ENCODE measurements at regions not wholly inside any gene's neighbourhood (a gene's known extent, or its start where the extent isn't known, plus 50 kb on each side); places are given as distances from the start of the nearest gene placed in this dataset.

GRCh38 chr16:80294172-80294571 is 246.6 kb upstream of the DYNLRB2 start:
- H3F3A ChIP-seq (ENCODE audit: low read depth), result no peaks in the 10 kb centered on the region
- H3K79me2 ChIP-seq (ENCODE audit: insufficient read depth, low read length), result no peaks in the 10 kb centered on the region
- no peaks in the 10 kb centered on the region for H3K4me1 ChIP-seq (ENCODE audit: insufficient read depth, low read length, poor library complexity, severe bottlenecking)
- H3K27me3 ChIP-seq (ENCODE audit: insufficient read depth, low read length, poor library complexity, severe bottlenecking), result no peaks in the 10 kb centered on the region
- no peak overlapping the region for H3K4me3 ChIP-seq (ENCODE audit: low read length, poor library complexity, severe bottlenecking)
- no peak overlapping the region for H3K9ac ChIP-seq (ENCODE audit: low read depth, low read length, poor library complexity, severe bottlenecking)
- H3K9me3 ChIP-seq (ENCODE audit: insufficient read depth, low read depth, low read length), result no peaks in the 10 kb centered on the region
- H3K36me3 ChIP-seq (ENCODE audit: insufficient read depth, low read length), result no peaks in the 10 kb centered on the region
- no peaks in the 10 kb centered on the region for H4K20me1 ChIP-seq (ENCODE audit: insufficient read depth, low read length, poor library complexity, severe bottlenecking)
- TF ChIP-seq EZH2phosphoT487 (IDR thresholded peaks at IDR 0.05; ENCODE audit: borderline replicate concordance), result no peak
- no peak for TF ChIP-seq CTCF (conservative IDR thresholded peaks at IDR 0.05; ENCODE audit: low read length)
- H3K9me2 ChIP-seq (replicated peaks; ENCODE audit: low read depth, low read length), result no peaks in the 10 kb centered on the region
- H3K4me2 ChIP-seq (ENCODE audit: low read depth, low read length, poor library complexity, severe bottlenecking), result no peak overlapping the region
- no peak overlapping the region for H2AFZ ChIP-seq (ENCODE audit: low read length)

GRCh38 chr16:80288616-80289015 is 252.2 kb upstream of the DYNLRB2 start:
- Histone ChIP-seq H3K27me3 (ENCODE audit: insufficient read depth, low read length, poor library complexity, severe bottlenecking) (no peaks in the 10 kb centered on the region), H3K79me2 (ENCODE audit: insufficient read depth, low read length) (no peaks in the 10 kb centered on the region), H3K9me3 (ENCODE audit: insufficient read depth, low read depth, low read length) (no peaks in the 10 kb centered on the region), H3K9me2 (replicated peaks; ENCODE audit: low read depth, low read length) (no peaks in the 10 kb centered on the region), H3K4me2 (ENCODE audit: low read depth, low read length, poor library complexity, severe bottlenecking) (no peak overlapping the region), H2AFZ (ENCODE audit: low read length) (no peak overlapping the region), H3F3A (ENCODE audit: low read depth) (no peaks in the 10 kb centered on the region), H3K9ac (ENCODE audit: low read depth, low read length, poor library complexity, severe bottlenecking) (no peak overlapping the region), H3K4me3 (ENCODE audit: low read length, poor library complexity, severe bottlenecking) (no peak overlapping the region), H3K36me3 (ENCODE audit: insufficient read depth, low read length) (no peaks in the 10 kb centered on the region), H4K20me1 (ENCODE audit: insufficient read depth, low read length, poor library complexity, severe bottlenecking) (no peaks in the 10 kb centered on the region), H3K4me1 (ENCODE audit: insufficient read depth, low read length, poor library complexity, severe bottlenecking) (no peaks in the 10 kb centered on the region)
- TF ChIP-seq CTCF (conservative IDR thresholded peaks at IDR 0.05; ENCODE audit: low read length) (no peak), EZH2phosphoT487 (IDR thresholded peaks at IDR 0.05; ENCODE audit: borderline replicate concordance) (no peak)

GRCh38 chr16:80287674-80288073 is 253.1 kb upstream of the DYNLRB2 start:
- no peaks in the 10 kb centered on the region for H3K4me1 ChIP-seq (ENCODE audit: insufficient read depth, low read length, poor library complexity, severe bottlenecking)
- no peak overlapping the region for H3K4me3 ChIP-seq (ENCODE audit: low read length, poor library complexity, severe bottlenecking)
- no peaks in the 10 kb centered on the region for H3K36me3 ChIP-seq (ENCODE audit: insufficient read depth, low read length)
- H3K79me2 ChIP-seq (ENCODE audit: insufficient read depth, low read length), result no peaks in the 10 kb centered on the region
- H2AFZ ChIP-seq (ENCODE audit: low read length), result no peak overlapping the region
- no peaks in the 10 kb centered on the region for H3K9me2 ChIP-seq (replicated peaks; ENCODE audit: low read depth, low read length)
- H3K9me3 ChIP-seq (ENCODE audit: insufficient read depth, low read depth, low read length), result no peaks in the 10 kb centered on the region
- H3K9ac ChIP-seq (ENCODE audit: low read depth, low read length, poor library complexity, severe bottlenecking), result no peak overlapping the region
- H3F3A ChIP-seq (ENCODE audit: low read depth), result no peaks in the 10 kb centered on the region
- no peaks in the 10 kb centered on the region for H3K27me3 ChIP-seq (ENCODE audit: insufficient read depth, low read length, poor library complexity, severe bottlenecking)
- H4K20me1 ChIP-seq (ENCODE audit: insufficient read depth, low read length, poor library complexity, severe bottlenecking), result no peaks in the 10 kb centered on the region
- TF ChIP-seq EZH2phosphoT487 (IDR thresholded peaks at IDR 0.05; ENCODE audit: borderline replicate concordance) (no peak), CTCF (conservative IDR thresholded peaks at IDR 0.05; ENCODE audit: low read length) (no peak)
- no peak overlapping the region for H3K4me2 ChIP-seq (ENCODE audit: low read depth, low read length, poor library complexity, severe bottlenecking)
